ENCODE measurements at regions not wholly inside any gene's neighbourhood (a gene's known extent, or its start where the extent isn't known, plus 50 kb on each side); places are given as distances from the start of the nearest gene placed in this dataset.

DNA sequence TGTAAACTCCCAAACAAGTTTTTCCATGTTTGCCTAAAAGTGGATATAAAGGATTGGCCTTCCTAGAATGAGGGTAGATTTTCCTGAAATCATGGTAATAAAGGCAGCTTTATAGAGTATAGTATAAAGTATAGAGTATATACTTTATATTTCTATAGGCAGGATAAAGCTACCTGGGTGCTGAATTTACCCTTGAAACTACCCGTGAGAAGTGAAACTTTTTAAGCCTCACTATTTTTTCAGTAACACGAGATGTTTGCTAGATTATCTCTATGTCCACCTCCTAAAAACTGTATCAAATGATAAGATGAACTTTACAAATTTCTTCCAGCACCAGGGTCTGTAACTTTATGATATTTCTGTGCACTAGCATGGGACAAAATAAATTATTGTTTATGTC, 340.0 kb upstream of the GALNTL6 start (continued):
- TF ChIP-seq, protein P1, sequence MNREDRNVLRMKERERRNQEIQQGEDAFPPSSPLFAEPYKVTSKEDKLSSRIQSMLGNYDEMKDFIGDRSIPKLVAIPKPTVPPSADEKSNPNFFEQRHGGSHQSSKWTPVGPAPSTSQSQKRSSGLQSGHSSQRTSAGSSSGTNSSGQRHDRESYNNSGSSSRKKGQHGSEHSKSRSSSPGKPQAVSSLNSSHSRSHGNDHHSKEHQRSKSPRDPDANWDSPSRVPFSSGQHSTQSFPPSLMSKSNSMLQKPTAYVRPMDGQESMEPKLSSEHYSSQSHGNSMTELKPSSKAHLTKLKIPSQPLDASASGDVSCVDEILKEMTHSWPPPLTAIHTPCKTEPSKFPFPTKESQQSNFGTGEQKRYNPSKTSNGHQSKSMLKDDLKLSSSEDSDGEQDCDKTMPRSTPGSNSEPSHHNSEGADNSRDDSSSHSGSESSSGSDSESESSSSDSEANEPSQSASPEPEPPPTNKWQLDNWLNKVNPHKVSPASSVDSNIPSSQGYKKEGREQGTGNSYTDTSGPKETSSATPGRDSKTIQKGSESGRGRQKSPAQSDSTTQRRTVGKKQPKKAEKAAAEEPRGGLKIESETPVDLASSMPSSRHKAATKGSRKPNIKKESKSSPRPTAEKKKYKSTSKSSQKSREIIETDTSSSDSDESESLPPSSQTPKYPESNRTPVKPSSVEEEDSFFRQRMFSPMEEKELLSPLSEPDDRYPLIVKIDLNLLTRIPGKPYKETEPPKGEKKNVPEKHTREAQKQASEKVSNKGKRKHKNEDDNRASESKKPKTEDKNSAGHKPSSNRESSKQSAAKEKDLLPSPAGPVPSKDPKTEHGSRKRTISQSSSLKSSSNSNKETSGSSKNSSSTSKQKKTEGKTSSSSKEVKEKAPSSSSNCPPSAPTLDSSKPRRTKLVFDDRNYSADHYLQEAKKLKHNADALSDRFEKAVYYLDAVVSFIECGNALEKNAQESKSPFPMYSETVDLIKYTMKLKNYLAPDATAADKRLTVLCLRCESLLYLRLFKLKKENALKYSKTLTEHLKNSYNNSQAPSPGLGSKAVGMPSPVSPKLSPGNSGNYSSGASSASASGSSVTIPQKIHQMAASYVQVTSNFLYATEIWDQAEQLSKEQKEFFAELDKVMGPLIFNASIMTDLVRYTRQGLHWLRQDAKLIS (CRISPR knock-in tag; IDR thresholded peaks at IDR 0.05): no peak
- TF ChIP-seq U2AF2 (optimal IDR thresholded peaks at IDR 0.05; ENCODE audit: low read depth, low read length) (no peak), DNMT1 (IDR thresholded peaks at IDR 0.05) (no peak), ZNF384 (IDR thresholded peaks at IDR 0.05; ENCODE audit: low read depth, low read length) (no peak), XRCC3 (IDR thresholded peaks at IDR 0.05) (no peak), U2AF1 (optimal IDR thresholded peaks at IDR 0.05; ENCODE audit: low read depth, low read length) (no peak), ZNF77 (CRISPR knock-in tag; IDR thresholded peaks at IDR 0.05) (no peak), NFE2L1 (tag; IDR thresholded peaks at IDR 0.05; ENCODE audit: borderline replicate concordance, low read depth) (no peak)

DNA sequence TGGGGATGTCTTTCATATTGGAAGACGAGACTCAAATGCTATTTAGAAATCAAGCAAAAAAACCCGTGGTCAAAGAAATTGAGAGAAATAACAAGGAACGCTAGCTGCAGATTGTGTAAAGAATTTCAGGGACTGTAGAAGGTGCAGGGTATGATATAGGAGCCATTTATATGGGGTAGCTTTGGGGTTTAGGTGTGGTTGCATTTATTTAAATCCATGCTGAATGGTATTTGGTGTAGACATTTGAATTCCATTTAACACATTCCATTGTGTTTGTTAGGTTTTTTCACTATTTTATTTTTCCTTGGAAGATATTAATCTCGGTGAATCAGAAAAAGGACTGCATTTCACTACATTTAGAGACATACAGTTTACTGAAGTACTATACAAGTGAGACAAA, 341.0 kb upstream of the GALNTL6 start:
- Histone ChIP-seq H3K4me3 (no peak overlapping the region), H4K20me1 (replicated peaks; ENCODE audit: control insufficient read depth, insufficient read depth, low read length) (no peaks in the 10 kb centered on the region), H2AFZ (ENCODE audit: low read depth, low read length) (no peak overlapping the region), H3K27ac (ENCODE audit: extremely low read depth, low read depth, low read length) (no peak overlapping the region), H3K79me2 (ENCODE audit: control insufficient read depth, insufficient read depth, low read length) (no peaks in the 10 kb centered on the region), H3K4me2 (ENCODE audit: insufficient read depth, low read length) (no peak overlapping the region), H3K36me3 (ENCODE audit: control insufficient read depth, insufficient read depth, low read length) (no peaks in the 10 kb centered on the region), H3K27me3 (ENCODE audit: control insufficient read depth in 2 of 2, insufficient read depth in 2 of 2, low read length in 2 of 2) (no peaks in the 10 kb centered on the region), H3K9me1 (ENCODE audit: control insufficient read depth, insufficient read depth, low read length) (no peaks in the 10 kb centered on the region), H3K9ac (ENCODE audit: insufficient read depth in 1 of 2, low read depth in 2 of 2, low read length in 2 of 2) (no peak overlapping the region), H3K9me3 (replicated peaks; ENCODE audit: control insufficient read depth, insufficient read depth, low read depth, low read length) (no peaks in the 10 kb centered on the region; the same call in 1 of the 2 replicates), H3K4me1 (replicated peaks in 1 of 2; ENCODE audit: control insufficient read depth in 2 of 2, insufficient read depth in 2 of 2, low read length in 2 of 2) (no peaks in the 10 kb centered on the region)
- 5% methylated on average over 4 of the region's 4 CpGs for WGBS (ENCODE audit: insufficient coverage, low coverage, missing lambda C conversion rate)
- intact Hi-C loops (cut with micrococcal nuclease): no loop called here
- CTCF ChIA-PET (ENCODE audit: low intra/inter-chr PET ratio): no interaction called here
- DNase-seq (ENCODE audit: extremely low read depth in 1 of 4, low spot score in 3 of 4): no peak
- BruUV-seq (replicated peaks): no TSS peak
- in situ Hi-C loops (cut with MboI): no loop called here
- no peak for FAIRE-seq
- no peak for ATAC-seq
- POLR2A ChIA-PET: no interaction called here
- TF ChIP-seq ZNF408 (CRISPR knock-in tag; IDR thresholded peaks at IDR 0.05; ENCODE audit: low read depth): no peak
- no peak for TF ChIP-seq PRMT5 (CRISPR knock-in tag; IDR thresholded peaks at IDR 0.05)
- no peak for TF ChIP-seq SRSF1 (IDR thresholded peaks at IDR 0.05; ENCODE audit: low read depth, low read length)
- TF ChIP-seq, protein P2, sequence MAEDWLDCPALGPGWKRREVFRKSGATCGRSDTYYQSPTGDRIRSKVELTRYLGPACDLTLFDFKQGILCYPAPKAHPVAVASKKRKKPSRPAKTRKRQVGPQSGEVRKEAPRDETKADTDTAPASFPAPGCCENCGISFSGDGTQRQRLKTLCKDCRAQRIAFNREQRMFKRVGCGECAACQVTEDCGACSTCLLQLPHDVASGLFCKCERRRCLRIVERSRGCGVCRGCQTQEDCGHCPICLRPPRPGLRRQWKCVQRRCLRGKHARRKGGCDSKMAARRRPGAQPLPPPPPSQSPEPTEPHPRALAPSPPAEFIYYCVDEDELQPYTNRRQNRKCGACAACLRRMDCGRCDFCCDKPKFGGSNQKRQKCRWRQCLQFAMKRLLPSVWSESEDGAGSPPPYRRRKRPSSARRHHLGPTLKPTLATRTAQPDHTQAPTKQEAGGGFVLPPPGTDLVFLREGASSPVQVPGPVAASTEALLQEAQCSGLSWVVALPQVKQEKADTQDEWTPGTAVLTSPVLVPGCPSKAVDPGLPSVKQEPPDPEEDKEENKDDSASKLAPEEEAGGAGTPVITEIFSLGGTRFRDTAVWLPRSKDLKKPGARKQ (CRISPR knock-in tag; IDR thresholded peaks at IDR 0.05): no peak
- TF ChIP-seq NFXL1 (CRISPR knock-in tag; IDR thresholded peaks at IDR 0.05): no peak
- TF ChIP-seq, protein P3, sequence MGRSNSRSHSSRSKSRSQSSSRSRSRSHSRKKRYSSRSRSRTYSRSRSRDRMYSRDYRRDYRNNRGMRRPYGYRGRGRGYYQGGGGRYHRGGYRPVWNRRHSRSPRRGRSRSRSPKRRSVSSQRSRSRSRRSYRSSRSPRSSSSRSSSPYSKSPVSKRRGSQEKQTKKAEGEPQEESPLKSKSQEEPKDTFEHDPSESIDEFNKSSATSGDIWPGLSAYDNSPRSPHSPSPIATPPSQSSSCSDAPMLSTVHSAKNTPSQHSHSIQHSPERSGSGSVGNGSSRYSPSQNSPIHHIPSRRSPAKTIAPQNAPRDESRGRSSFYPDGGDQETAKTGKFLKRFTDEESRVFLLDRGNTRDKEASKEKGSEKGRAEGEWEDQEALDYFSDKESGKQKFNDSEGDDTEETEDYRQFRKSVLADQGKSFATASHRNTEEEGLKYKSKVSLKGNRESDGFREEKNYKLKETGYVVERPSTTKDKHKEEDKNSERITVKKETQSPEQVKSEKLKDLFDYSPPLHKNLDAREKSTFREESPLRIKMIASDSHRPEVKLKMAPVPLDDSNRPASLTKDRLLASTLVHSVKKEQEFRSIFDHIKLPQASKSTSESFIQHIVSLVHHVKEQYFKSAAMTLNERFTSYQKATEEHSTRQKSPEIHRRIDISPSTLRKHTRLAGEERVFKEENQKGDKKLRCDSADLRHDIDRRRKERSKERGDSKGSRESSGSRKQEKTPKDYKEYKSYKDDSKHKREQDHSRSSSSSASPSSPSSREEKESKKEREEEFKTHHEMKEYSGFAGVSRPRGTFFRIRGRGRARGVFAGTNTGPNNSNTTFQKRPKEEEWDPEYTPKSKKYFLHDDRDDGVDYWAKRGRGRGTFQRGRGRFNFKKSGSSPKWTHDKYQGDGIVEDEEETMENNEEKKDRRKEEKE (IDR thresholded peaks at IDR 0.05; ENCODE audit: borderline replicate concordance in 1 of 2, control insufficient read depth in 1 of 2, low read depth in 2 of 2, low read length in 1 of 2): no peak
- no peak for TF ChIP-seq BRD4 (IDR thresholded peaks at IDR 0.05)

Measured in K562 (cell line).